ENCODE measurements at regions not wholly inside any gene's neighbourhood (a gene's known extent, or its start where the extent isn't known, plus 50 kb on each side); places are given as distances from the start of the nearest gene placed in this dataset.

- TF ChIP-seq CTCF (IDR thresholded peaks at IDR 0.05) (no peak), POLR2A (IDR thresholded peaks at IDR 0.05) (no peak)
These were observed 115.1 kb downstream of the ADTRP start for GRCh38 chr6:11663519-11663918.

Measured in vagina (tissue), 2 donors.